ENCODE measurements at regions not wholly inside any gene's neighbourhood (a gene's known extent, or its start where the extent isn't known, plus 50 kb on each side); places are given as distances from the start of the nearest gene placed in this dataset.

GRCh38 chr20:53841741-53842140 lies 228.7 kb downstream of the BCAS1 start:
- TF ChIP-seq CTCF (IDR thresholded peaks at IDR 0.05) (no peak), POLR2A (IDR thresholded peaks at IDR 0.05) (no peak)
